Lower leg skin (tissue), 4 donors: ENCODE measurements at regions not wholly inside any gene's neighbourhood (a gene's known extent, or its start where the extent isn't known, plus 50 kb on each side); places are given as distances from the start of the nearest gene placed in this dataset.

ENCODE experiments used
- DNase-seq, 2 donors: peaks; one replicate each; pipeline ENCODE4 v3.0.0-alpha.2; 2019; ENCODE audit warnings: low spot score in 2 of 2
- H3K4me3 ChIP-seq: fragments of 200-600 bp; sonication (generic); 2 replicates; pipeline ENCODE4 v1.5.1; 2017; ENCODE audit warnings: mild to moderate bottlenecking, low read depth; ENCODE audit not compliant: poor library complexity, severe bottlenecking
- POLR2A ChIP-seq, 2 donors: fragments of 450-650 bp; IDR thresholded peaks; one replicate each; pipeline ENCODE4 v1.6.1; 2016 to 2017; ENCODE audit warnings: antibody characterized with exemption in 2 of 2, mild to moderate bottlenecking in 1 of 2, moderate library complexity in 1 of 2
- WGBS, 2 donors: methylation state at CpG; one replicate each; pipeline ENCODE4 v1.1.5; 2018; 5-methylcytosine and 5-hydroxymethylcytosine counted together
- intact Hi-C: fragments of 100-400 bp; cut with DNase I; formaldehyde crosslinking; loops from one replicate; pipeline ENCODE4 v1.15.0; 2023; ENCODE audit warnings: low total_unique reads
- TF ChIP-seq, protein P1 (sequence below), 3 donors: fragments of 450-650 bp; IDR thresholded peaks; one replicate each; pipeline ENCODE4 v1.5.1; 2016; ENCODE audit warnings: antibody characterized with exemption in 3 of 3, mild to moderate bottlenecking in 3 of 3, moderate library complexity in 2 of 3

DNA sequence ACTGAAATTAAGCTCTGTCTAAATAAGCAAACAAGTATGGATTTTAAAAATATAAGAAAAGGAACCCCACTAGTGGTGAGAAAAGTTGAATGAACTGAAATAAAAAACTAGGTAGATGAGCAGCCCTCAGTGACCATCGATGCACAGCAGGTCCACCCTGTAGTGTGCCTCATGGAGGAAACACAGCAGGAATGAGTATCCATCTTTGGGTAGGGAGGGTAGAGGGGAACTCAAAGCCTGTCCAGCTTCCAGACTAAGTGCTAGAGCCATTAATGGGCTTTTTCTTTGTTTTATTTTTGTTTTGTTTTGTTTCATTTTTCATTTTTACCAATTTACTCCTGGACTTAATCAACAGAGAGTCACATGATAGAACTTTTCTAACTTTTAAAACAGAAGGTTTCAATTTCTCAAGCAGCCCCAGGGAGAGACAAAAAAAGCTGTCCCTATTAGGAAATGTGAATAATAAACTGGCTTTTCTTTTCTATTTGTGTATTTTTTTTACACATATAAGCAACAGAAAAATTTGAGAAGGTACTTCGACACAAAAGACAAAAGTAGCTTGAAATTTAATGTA is 700.6 kb downstream of the HACE1 start:
- intact Hi-C loops = no loop called here

DNA sequence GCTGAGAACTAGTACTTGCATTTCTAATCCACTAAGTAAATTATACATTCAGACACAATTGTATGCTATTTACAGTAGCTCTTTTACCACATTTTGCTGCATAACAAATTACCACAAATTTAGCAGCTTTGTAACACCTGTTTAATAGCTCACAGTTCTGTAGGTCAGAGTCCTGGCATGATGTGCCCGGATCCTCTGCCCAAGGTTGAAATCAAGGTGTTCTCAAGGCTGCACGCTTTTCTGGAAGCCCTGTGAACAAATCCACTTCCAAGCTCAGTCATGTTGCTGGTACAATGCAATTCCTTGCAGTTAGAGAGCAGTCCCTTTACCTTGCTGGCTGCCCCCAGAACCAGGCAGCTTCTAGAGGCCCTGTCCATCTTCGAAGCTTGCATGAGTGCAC is 716.0 kb downstream of the HACE1 start:
- 82 to 86% methylated on average over 3 of the region's 3 CpGs for WGBS, 2 donors
- no peak for TF ChIP-seq POLR2A (IDR thresholded peaks at IDR 0.05)
- TF ChIP-seq, protein P1, sequence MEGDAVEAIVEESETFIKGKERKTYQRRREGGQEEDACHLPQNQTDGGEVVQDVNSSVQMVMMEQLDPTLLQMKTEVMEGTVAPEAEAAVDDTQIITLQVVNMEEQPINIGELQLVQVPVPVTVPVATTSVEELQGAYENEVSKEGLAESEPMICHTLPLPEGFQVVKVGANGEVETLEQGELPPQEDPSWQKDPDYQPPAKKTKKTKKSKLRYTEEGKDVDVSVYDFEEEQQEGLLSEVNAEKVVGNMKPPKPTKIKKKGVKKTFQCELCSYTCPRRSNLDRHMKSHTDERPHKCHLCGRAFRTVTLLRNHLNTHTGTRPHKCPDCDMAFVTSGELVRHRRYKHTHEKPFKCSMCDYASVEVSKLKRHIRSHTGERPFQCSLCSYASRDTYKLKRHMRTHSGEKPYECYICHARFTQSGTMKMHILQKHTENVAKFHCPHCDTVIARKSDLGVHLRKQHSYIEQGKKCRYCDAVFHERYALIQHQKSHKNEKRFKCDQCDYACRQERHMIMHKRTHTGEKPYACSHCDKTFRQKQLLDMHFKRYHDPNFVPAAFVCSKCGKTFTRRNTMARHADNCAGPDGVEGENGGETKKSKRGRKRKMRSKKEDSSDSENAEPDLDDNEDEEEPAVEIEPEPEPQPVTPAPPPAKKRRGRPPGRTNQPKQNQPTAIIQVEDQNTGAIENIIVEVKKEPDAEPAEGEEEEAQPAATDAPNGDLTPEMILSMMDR (IDR thresholded peaks at IDR 0.05) = no peak
- H3K4me3 ChIP-seq = no peak overlapping the region
- no peak for DNase-seq
- intact Hi-C loops = no loop called here

More for the DNA sequence above, 700.6 kb downstream of the HACE1 start:
- 76 to 85% methylated on average over 2 of the region's 2 CpGs for WGBS, 2 donors
- TF ChIP-seq POLR2A (IDR thresholded peaks at IDR 0.05) = no peak
- TF ChIP-seq, protein P1 (IDR thresholded peaks at IDR 0.05) = no peak
- DNase-seq = no peak
- H3K4me3 ChIP-seq = no peak overlapping the region

DNA sequence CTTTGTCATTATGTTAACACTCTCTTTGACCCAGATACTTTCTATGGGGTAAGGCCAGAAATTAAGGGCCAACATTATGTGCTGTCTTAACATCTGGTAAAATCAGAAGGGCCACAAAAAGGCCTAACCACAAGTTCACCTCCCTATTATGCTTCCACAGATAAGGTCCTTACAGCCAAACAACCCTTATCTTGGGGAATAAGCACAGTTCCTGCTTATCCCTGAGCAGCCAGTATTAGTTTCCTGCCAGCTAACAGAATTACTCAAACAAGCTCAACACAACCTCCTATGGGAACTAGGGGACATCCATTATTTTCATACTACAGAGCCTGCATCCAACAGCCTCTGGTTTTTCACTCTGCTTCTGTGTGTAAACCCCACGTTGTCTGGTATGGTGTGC is 724.8 kb downstream of the HACE1 start:
- TF ChIP-seq, protein P1 (IDR thresholded peaks at IDR 0.05) = no peak
- no peak for TF ChIP-seq POLR2A (IDR thresholded peaks at IDR 0.05)
- no peak for DNase-seq
- WGBS, 2 donors = 67 to 75% methylated on average over 1 of the region's 1 CpG
- intact Hi-C loops = no loop called here
- no peak overlapping the region for H3K4me3 ChIP-seq

DNA sequence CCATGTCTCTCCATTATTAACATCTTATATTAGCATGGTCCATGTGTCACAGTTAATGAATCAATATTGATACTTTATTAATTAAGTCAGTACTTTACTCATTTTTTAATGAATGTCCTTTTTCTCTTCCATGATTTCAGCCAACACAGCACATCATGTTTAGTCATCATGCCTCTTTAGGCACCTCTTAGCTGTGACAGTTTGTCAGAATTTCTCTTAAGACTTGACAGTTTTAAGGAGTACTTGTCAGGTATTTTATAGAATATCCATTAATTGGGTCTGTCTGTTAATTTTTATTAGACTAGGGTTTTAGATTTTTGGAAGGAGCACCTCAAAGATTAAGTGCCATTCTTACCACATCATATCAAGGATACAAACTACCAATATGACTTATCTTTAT is 729.4 kb downstream of the HACE1 start:
- no peak for DNase-seq
- TF ChIP-seq, protein P1 (IDR thresholded peaks at IDR 0.05) = no peak
- TF ChIP-seq POLR2A (IDR thresholded peaks at IDR 0.05) = no peak
- no peak overlapping the region for H3K4me3 ChIP-seq
- intact Hi-C loops = no loop called here

DNA sequence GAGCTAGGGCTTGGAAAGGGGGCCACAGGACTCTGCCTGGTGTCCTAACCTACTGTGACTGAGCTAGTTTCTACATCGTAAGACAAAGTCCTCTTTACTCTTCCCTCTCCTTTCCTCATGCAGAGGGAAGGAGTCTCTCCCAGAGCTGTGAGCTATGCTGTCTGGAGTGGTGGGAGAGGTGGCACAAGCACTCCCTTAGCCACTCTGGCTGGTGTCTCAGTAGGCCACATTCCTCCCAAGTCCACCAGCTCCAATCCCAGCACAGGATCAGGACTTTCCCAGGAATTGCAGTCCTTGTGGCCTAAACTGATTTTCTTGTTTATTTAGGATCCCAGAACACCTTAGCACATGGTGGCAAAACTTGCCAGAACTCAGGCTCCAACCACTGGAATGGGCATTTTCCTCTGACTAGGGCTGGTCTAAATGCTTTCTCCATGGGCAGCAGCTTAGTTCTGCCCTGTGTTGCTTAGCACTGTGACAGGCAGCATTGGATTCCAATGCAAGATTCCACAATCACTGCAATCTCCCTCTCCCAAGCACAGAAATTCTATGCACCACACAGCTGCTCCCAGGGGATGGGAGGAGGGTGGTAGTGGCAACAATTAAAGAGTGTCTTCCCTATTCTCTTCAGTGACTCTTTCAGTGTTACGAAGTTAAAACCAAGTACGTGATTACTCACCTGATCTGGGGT is 733.3 kb downstream of the HACE1 start:
- 89 to 92% methylated on average over 3 of the region's 3 CpGs for WGBS, 2 donors
- TF ChIP-seq, protein P1 (IDR thresholded peaks at IDR 0.05) = no peak
- no peak for TF ChIP-seq POLR2A (IDR thresholded peaks at IDR 0.05)
- no peak overlapping the region for H3K4me3 ChIP-seq
- intact Hi-C loops = no loop called here
- no peak for DNase-seq

DNA sequence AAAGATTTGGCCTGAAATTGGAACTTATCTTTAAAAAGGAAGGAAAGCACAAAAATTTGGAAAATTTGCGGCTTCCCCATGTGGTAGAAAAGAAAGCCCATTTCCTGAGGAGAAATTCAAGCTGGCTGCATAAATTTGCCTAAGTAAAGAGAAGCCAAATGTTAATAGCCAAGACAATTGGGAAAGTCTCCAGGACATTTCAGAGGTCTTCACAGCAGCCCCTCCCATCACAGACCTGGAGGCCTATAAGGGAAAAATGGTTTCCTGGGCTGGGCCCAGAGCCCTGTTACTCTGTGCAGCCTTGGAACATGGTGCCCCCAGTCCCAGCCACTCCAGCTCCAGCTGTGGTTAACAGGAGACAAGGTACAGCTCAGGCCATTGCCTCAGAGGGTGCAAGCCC is 736.5 kb downstream of the HACE1 start:
- no peak overlapping the region for H3K4me3 ChIP-seq
- DNase-seq = no peak
- 88 to 96% methylated on average over 1 of the region's 1 CpG for WGBS, 2 donors
- intact Hi-C loops = no loop called here
- TF ChIP-seq, protein P1 (IDR thresholded peaks at IDR 0.05) = no peak
- TF ChIP-seq POLR2A (IDR thresholded peaks at IDR 0.05) = no peak
